SK-N-SH treated with all-trans-retinoic acid at 6 μM for 48 hours (cell line): ENCODE measurements at regions not wholly inside any gene's neighbourhood (a gene's known extent, or its start where the extent isn't known, plus 50 kb on each side); places are given as distances from the start of the nearest gene placed in this dataset.

Experiments used
- ATAC-seq: fragments of 200-7000 bp; cut with Tn5 transposase; 3 replicates; pipeline ENCODE4 v1.9.1; 2020; ENCODE audit warnings: mild to moderate bottlenecking, moderate library complexity
- ARNTL ChIP-seq: fragments of 450-650 bp; formaldehyde crosslinking; IDR thresholded peaks from 2 replicates; pipeline ENCODE4 v1.5.0; 2020; ENCODE audit warnings: low read depth, mild to moderate bottlenecking, moderate library complexity, borderline replicate concordance
- BACH2 ChIP-seq: fragments of 250-450 bp; sonication (Bioruptor Pico); IDR thresholded peaks from 2 replicates; pipeline ENCODE4 v1.9.0; 2021; ENCODE audit warnings: mild to moderate bottlenecking, borderline replicate concordance
- CREB5 ChIP-seq: fragments of 250-450 bp; sonication (Bioruptor Pico); IDR thresholded peaks from 2 replicates; pipeline ENCODE4 v1.5.1; 2020; ENCODE audit warnings: low read depth, mild to moderate bottlenecking, moderate library complexity
- CSRNP3 ChIP-seq: fragments of 250-450 bp; sonication (Bioruptor Pico); IDR thresholded peaks from 2 replicates; pipeline ENCODE4 v1.5.1; 2021; ENCODE audit warnings: mild to moderate bottlenecking, moderate library complexity
- ESRRG ChIP-seq: fragments of 250-450 bp; sonication (Bioruptor Pico); IDR thresholded peaks from 2 replicates; pipeline ENCODE4 v1.6.1; 2021; ENCODE audit warnings: mild to moderate bottlenecking
- ISL1 ChIP-seq: fragments of 250-450 bp; sonication (Bioruptor Pico); IDR thresholded peaks from 2 replicates; pipeline ENCODE4 v2.1.2; 2022; ENCODE audit warnings: mild to moderate bottlenecking, moderate library complexity
- PATZ1 ChIP-seq: fragments of 250-450 bp; sonication (Bioruptor Pico); IDR thresholded peaks from 2 replicates; pipeline ENCODE4 v1.8.0; 2020; ENCODE audit warnings: mild to moderate bottlenecking, moderate library complexity, borderline replicate concordance
- POU6F1 ChIP-seq: fragments of 250-450 bp; sonication (Bioruptor Pico); IDR thresholded peaks from 2 replicates; pipeline ENCODE4 v1.8.0; 2021; ENCODE audit warnings: low read depth, mild to moderate bottlenecking, moderate library complexity, borderline replicate concordance
- PPARA ChIP-seq: fragments of 250-450 bp; sonication (Bioruptor Pico); IDR thresholded peaks from 2 replicates; pipeline ENCODE4 v1.5.0; 2020; ENCODE audit warnings: mild to moderate bottlenecking, borderline replicate concordance
- SNAI2 ChIP-seq: fragments of 250-450 bp; sonication (Bioruptor Pico); IDR thresholded peaks from 2 replicates; pipeline ENCODE4 v1.5.0; 2020; ENCODE audit warnings: mild to moderate bottlenecking, moderate library complexity
- TCF4 ChIP-seq: fragments of 250-450 bp; sonication (Bioruptor Pico); IDR thresholded peaks from 2 replicates; pipeline ENCODE4 v1.8.0; 2021; ENCODE audit warnings: mild to moderate bottlenecking, moderate library complexity, borderline replicate concordance
- TOX ChIP-seq: fragments of 250-450 bp; sonication (Bioruptor Pico); IDR thresholded peaks from 2 replicates; pipeline ENCODE4 v1.8.0; 2021; ENCODE audit warnings: mild to moderate bottlenecking, moderate library complexity, borderline replicate concordance
- TSHZ2 ChIP-seq: fragments of 250-450 bp; sonication (Bioruptor Pico); IDR thresholded peaks from 2 replicates; pipeline ENCODE4 v1.5.0; 2020; ENCODE audit warnings: mild to moderate bottlenecking, moderate library complexity
- ZC3H10 ChIP-seq: fragments of 250-450 bp; sonication (Bioruptor Pico); IDR thresholded peaks from 2 replicates; pipeline ENCODE4 v1.5.1; 2021; ENCODE audit warnings: mild to moderate bottlenecking, moderate library complexity
- ZFP3 ChIP-seq: fragments of 250-450 bp; sonication (Bioruptor Pico); IDR thresholded peaks from 2 replicates; pipeline ENCODE4 v1.5.0; 2020; ENCODE audit warnings: mild to moderate bottlenecking, moderate library complexity
- ZFP30 ChIP-seq: fragments of 450-650 bp; formaldehyde crosslinking; IDR thresholded peaks from 2 replicates; pipeline ENCODE4 v1.5.0; 2022; ENCODE audit warnings: mild to moderate bottlenecking, moderate library complexity
- ZNF565 ChIP-seq: fragments of 450-650 bp; formaldehyde crosslinking; conservative IDR thresholded peaks from 2 replicates; pipeline ENCODE4 v1.5.0; 2020; ENCODE audit warnings: low read depth, mild to moderate bottlenecking, moderate library complexity
- ZNF70 ChIP-seq: fragments of 450-650 bp; formaldehyde crosslinking; IDR thresholded peaks from 2 replicates; pipeline ENCODE4 v1.5.0; 2020; ENCODE audit warnings: mild to moderate bottlenecking, moderate library complexity
- ZNF8 ChIP-seq: fragments of 450-650 bp; formaldehyde crosslinking; IDR thresholded peaks from 2 replicates; pipeline ENCODE4 v1.5.0; 2020; ENCODE audit warnings: mild to moderate bottlenecking, moderate library complexity

GRCh38 chr13:30151388-30151787 lies 156.0 kb downstream of the KATNAL1 start:
- no peak for ATAC-seq
- TF ChIP-seq ARNTL (no peak), TCF4 (CRISPR knock-in tag) (no peak), PATZ1 (no peak), ZFP3 (no peak), CREB5 (CRISPR knock-in tag) (no peak), ESRRG (no peak)
- TF ChIP-seq, all 23 proteins: peak for 0

GRCh38 chr13:30149248-30149647 lies 158.1 kb downstream of the KATNAL1 start:
- no peak for ATAC-seq
- TF ChIP-seq TSHZ2 (no peak), ZNF70 (CRISPR knock-in tag) (no peak), ISL1 (CRISPR knock-in tag) (no peak), ZFP3 (no peak), ZC3H10 (CRISPR knock-in tag) (no peak), SNAI2 (CRISPR knock-in tag) (no peak), ZFP30 (CRISPR knock-in tag) (no peak), ARNTL (no peak), BACH2 (CRISPR knock-in tag) (no peak), CREB5 (CRISPR knock-in tag) (no peak), TOX (CRISPR knock-in tag) (no peak), ZNF8 (no peak)

- ATAC-seq, result no peak
- TF ChIP-seq PATZ1, result no peak
Measured at GRCh38 chr13:30148786-30149185, 158.6 kb downstream of the KATNAL1 start.

- TF ChIP-seq ZNF565 (CRISPR knock-in tag), result no peak
- TF ChIP-seq ZFP3, result no peak
- no peak for TF ChIP-seq ZNF70 (CRISPR knock-in tag)
- TF ChIP-seq, all 23 proteins: peak for 0
- no peak for ATAC-seq
Measured at GRCh38 chr13:30148171-30148754, 159.1 kb downstream of the KATNAL1 start.

GRCh38 chr13:30147421-30147820 lies 159.9 kb downstream of the KATNAL1 start:
- ATAC-seq, result no peak
- TF ChIP-seq ZC3H10 (CRISPR knock-in tag) (no peak), ZNF70 (CRISPR knock-in tag) (no peak), TOX (CRISPR knock-in tag) (no peak), BACH2 (CRISPR knock-in tag) (no peak), ZFP3 (no peak), ISL1 (CRISPR knock-in tag) (no peak), POU6F1 (CRISPR knock-in tag) (no peak), CSRNP3 (CRISPR knock-in tag) (no peak), PPARA (CRISPR knock-in tag) (no peak)
